ENCODE measurements at regions not wholly inside any gene's neighbourhood (a gene's known extent, or its start where the extent isn't known, plus 50 kb on each side); places are given as distances from the start of the nearest gene placed in this dataset.

GRCh38 chr4:114116861-114117260, 137.4 kb upstream of the ARSJ start:
- TF ChIP-seq CTCF (conservative IDR thresholded peaks at IDR 0.05; ENCODE audit: low read length) (no peak), EZH2phosphoT487 (IDR thresholded peaks at IDR 0.05; ENCODE audit: borderline replicate concordance, low read depth, low read length) (no peak)

All from OCI-LY7 (cell line).